ENCODE measurements at regions not wholly inside any gene's neighbourhood (a gene's known extent, or its start where the extent isn't known, plus 50 kb on each side); places are given as distances from the start of the nearest gene placed in this dataset.

GRCh38 chr7:20896996-20897395 lies 110.3 kb upstream of the SP8 start:
- TF ChIP-seq NFIC (IDR thresholded peaks at IDR 0.05), result no peak
- no peak for TF ChIP-seq RAD21 (IDR thresholded peaks at IDR 0.05; ENCODE audit: low read depth)
- no peak for TF ChIP-seq FOXM1 (IDR thresholded peaks at IDR 0.05; ENCODE audit: borderline replicate concordance, low read depth)
- no peak for TF ChIP-seq MAX (IDR thresholded peaks at IDR 0.05)
- no peak for TF ChIP-seq YY1 (IDR thresholded peaks at IDR 0.05; ENCODE audit: low read depth)
- no peak for TF ChIP-seq REST (IDR thresholded peaks at IDR 0.05; ENCODE audit: low read depth)
- no peak for TF ChIP-seq TCF12 (IDR thresholded peaks at IDR 0.05; ENCODE audit: low read depth)
- 0 out of 2 replicates have a peak, but pooled peaks have one; percentile 5 for TF ChIP-seq CEBPB (IDR thresholded peaks at IDR 0.05)
- TF ChIP-seq TEAD4 (IDR thresholded peaks at IDR 0.05), result no peak
- no peak for TF ChIP-seq EP300 (IDR thresholded peaks at IDR 0.05; ENCODE audit: borderline replicate concordance)
- TF ChIP-seq USF1 (IDR thresholded peaks at IDR 0.05), result no peak
- no peak for TF ChIP-seq TAF1 (IDR thresholded peaks at IDR 0.05; ENCODE audit: low read depth)
- no peak for TF ChIP-seq ZBTB7A (IDR thresholded peaks at IDR 0.05; ENCODE audit: low read depth)
